NCI-H748 (cell line): ENCODE measurements at regions not wholly inside any gene's neighbourhood (a gene's known extent, or its start where the extent isn't known, plus 50 kb on each side); places are given as distances from the start of the nearest gene placed in this dataset.
A peak's percentile ranks its signal among the peaks of the same experiment; 100 is the strongest.

Experiments used
- DNase-seq: peaks from one replicate; lab custom pipeline; 2025; ENCODE audit not compliant: unreplicated experiment; lab: John Stamatoyannopoulos, UW

DNA sequence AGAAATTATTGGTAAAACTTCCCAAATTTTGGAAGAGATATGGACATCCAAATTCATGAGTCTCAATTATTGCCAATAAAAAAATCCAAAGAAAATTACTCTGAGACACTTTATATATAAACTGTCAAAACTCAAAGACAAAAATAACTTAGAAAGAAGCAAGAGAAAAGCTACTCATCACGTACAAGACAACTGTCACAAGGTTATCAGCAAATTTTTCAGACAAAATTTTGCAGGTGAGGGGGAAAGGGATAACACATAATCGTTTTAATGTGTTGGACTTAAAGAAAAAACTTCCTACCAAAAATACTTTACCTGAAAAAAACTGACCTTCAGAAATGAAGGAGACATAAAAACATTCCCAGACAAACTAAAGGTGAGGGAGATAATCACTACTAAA, 272.5 kb downstream of the THBS2 start:
- no peak for DNase-seq

DNA sequence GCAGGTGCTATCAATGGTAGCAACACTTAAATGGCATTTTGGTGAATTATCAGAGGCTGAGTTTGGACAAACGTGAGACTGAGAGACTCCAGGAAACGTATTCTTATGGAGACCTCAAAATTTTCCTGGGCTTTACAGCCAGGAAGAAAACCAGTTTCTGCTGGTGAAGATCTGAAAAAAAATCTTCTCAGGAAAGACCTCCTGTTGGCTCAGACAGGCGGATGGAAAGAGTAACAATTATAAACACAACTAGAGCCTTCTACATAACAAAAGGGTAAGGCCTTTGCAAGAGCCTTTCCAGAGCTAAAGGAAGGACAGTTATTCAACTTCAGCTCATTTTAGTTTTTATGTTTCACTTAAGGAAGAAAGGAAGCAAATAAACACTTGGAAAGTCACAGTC, 274.4 kb downstream of the THBS2 start:
- no peak for DNase-seq

DNA sequence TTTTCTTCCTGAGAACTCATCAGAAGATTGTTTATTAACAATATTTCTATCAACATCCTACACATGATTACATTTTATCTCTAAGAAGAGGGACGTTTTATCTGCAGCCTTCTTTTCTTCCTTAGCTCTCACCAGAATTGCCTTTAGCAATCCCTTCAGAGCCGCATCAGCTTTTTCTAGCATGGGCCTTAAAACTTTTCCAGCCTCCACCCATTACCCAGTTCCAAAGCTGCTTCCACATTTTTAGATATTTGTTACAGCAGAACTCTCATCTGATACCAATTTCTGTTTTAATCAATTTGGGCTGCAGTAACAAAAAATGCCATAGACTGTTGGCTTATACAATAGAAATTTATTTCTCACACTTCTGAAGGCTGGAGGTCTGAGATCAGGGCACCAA, 281.5 kb downstream of the THBS2 start:
- no peak for DNase-seq

DNA sequence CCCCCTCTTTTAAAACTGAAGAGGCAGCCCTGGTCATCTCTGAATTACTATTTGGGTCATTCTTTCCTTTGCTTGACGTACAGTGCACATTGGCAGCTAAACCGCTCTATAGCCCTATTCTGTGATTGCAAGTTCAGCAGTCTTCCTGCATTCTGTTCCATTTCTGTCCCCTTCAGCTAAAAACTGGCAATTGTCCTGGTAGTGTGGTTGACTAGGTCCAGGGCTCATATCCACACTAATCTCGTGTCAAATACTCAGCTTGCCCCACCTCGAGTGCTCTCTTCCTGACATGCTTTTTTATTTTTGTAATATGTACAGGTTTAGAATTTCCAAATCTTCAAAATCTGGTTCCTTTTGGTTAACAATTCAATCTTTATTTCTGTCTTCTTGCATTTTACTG, 282.1 kb downstream of the THBS2 start:
- DNase-seq = no peak

DNA sequence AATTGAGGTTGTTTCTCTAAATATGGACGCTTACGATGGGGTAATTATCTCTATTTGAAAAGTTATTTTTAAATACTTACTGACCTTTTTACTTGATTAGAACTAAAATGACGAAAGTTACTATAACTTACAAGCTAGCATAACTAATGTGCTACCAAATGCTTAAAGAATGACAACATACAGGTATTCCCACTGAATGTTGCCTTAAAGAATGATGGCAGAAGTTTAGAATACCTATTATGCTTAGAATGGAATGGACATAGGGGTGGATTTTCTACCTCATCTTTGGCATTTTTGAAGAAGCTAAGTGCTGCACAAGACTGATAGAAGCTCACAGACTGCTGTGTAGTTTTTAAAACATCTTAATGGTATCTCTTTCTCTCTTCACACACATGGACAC, 284.8 kb downstream of the THBS2 start:
- no peak for DNase-seq

DNA sequence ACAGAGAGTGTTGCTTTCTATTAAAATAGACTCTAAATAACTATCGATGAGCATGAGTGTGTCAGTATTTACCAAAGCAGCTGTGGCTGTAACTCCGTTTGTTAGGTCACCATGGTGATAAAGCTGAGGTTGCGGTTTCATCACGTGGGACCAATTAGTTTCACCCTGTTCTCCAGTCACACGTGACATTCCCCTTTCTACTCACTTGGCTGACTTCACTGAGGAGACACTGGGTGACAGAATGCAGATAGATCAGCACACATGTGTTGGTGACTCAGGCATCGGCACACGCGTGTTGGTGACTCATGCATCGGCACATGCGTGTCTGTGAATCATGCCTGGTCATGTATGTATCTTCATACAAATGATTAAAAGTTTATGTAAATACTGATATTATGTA, 285.4 kb downstream of the THBS2 start:
- DNase-seq = peak; percentile 94

DNA sequence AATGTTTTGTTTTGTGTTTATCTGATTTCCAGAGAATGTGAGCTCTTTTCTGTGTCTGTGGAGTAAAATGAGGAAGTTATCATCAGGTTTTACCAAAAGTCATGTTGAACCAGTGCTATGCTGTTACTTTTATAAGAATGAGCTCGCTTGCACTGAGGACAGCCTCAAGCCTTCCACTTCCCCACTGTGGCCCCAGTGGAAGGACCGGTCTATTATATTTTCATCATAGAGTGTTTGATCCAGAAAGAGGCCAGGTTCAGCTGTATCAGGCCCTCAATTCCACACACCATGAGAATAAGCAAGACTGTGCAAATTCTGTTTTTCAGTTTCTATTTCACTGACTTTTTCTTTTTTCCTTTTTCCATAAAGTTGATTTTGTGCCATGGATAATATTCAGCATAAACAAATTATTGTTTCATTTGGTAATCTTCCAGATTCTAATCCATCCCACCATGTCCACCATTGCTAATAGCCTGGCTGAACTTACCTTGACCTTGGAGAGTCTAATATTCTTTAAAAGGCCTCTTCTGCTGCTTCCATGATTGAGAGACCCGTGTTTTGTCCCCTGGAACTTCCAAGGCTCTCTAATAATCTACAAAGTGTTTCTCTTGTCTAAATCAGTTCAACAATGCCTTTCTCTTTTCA, 286.2 kb downstream of the THBS2 start:
- no peak for DNase-seq

DNA sequence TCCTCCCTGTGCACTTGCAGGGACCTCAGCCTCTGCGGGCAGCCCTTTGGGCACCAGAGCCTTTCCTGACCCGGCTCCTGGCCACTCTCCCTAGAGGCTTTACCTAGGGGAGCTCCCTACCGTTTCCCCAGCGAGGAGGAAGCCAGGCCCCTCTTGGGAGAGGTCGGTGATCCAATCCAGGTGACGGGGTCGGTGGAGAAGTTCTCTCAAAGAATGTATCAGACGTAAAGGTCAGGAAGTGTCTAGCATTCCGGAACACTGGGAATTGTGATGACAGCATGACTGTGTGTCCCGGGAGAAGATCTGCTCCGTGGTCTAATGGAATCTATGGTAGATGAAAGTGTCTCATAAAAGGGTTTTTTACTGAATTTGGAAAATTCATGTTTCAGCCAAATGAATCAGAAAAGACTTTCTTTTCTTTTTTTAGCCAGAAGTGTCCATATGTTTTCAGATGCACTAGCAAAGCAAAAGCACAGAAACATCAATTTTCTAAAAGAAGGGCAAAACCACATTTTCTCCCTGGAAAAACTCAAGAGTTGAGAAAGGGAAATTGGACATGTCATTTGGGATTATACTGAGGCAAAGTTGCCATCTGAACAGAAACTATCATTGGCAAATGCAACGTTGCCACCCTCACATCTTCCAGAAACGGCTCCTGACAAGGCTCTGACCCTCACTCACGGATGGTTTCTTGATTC, 289.4 kb downstream of the THBS2 start:
- no peak for DNase-seq

DNA sequence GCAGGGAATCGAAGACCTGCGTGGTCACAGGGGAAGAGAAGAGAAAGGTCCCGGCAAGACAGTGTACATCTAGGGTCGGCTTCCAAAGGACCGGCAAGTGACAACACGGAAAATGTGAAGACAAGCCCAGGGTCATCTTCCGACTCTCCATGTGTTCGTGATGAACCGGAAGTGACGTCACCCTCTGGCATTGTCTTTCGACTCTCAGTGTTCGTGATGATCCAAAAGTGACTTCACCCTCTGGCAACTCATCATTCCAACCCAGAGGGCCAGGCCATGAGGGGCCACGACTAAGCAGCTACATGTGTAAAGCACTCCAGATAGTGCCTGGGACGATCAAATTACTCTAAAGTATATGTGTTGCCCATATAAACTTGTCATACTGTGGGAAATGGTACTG, 290.8 kb downstream of the THBS2 start:
- no peak for DNase-seq

DNA sequence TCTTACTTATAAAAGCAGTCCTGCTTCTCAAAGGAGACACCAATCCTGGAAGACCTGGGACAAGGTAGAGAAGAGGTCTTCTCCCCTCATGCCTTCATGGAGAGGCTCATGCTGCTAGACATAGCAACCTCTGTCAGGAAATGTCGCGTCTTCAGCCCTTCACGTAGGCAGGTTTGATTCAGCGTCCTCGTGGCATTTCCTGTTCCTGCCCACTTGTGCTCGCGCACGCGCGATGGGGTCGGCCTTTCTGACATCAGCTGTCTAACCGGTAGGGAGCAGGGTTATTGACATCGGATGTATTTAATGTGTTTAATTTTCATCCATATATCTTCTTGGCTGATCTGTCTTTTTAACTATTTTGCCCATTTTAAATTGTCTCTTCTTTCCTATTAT, 292.4 kb downstream of the THBS2 start:
- no peak for DNase-seq

DNA sequence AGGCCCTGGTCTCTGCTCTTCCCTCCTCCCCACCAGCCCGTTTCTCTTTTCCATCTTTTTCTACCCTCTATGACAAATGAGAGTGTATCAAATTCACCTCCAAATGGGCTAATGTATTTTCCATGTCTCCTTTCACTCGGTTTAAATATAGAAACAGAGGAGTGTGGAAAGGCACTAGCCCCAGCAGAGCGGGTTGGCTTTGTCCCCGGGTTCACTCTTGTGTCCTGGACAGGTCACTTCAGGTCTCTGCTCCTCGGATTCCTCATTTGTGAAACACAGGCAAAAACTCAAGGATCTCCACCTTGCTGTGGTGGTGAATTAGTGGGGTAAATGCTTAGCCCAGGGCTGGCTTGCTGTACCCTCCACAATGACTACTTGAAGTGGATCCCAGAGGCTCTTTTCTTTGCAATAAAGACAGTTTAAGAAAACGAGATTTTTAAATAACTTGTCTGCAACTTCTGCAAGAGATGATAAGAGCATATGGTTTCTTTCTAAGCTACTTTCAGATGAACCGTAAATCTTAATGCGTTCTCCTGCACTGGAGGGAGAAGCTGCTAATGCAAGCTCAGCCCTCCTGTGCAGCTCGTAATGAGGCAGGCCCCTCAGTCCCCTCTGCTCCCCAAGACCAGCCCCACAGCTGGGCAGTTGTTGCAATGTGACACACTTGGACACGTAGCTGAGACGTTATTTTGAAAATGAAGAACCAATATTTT, 292.9 kb downstream of the THBS2 start:
- no peak for DNase-seq

DNA sequence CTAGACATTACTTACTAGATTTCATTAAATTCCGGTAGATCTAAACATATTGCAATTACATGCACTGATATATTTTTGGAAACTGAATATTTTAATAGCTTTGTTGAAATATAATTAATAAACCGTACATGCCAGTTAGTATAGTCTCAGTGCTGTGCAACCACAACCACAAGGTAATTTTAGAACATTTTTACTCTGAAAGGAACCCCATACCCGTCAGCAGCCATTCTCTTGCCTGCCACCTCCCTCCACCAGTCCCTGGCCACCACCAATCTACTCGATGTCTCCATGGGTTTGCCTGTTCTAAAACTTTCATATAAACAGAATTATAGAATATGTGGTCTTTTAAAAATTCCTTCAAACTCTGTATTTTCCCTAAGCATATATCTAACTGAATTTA, 293.9 kb downstream of the THBS2 start:
- DNase-seq = no peak

DNA sequence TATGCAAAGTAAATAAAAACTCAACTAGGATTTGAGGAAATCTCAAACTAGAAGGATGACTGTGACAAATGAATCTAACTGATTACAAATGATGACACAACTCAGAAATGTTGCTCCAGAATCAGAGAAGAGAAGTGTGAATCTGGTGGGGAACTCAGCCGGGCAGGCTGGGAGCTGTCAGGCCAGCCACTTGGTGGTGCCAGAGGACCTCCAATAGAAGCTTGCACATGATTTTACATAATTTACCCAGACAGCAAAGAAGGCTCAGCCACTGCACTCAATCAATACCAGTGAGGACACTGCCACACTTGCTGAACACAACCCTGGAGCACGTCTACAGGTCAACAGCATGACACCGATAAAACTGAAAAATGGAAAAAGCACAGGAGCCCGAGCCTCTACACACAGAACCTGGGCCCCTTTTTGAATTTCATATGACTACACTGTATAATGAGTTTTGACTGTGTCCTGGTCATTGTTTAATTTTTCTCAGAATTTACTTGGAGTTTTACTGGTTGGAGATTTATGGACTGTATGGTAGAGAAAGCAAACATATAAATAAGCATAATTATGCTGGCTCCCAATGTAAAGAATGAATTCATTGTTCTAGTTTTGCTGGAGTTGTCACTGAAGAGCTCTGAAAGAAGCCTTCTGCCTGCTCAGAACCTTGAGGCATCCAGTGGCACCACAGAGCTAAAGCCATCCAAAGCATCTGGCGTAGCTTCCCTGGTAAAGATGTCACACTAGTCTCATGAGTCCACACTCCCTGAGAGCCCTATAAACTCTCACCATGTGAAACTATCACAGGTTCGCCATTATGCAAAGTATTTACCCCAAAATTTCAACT, 296.5 kb downstream of the THBS2 start:
- DNase-seq = peak; percentile 90

DNA sequence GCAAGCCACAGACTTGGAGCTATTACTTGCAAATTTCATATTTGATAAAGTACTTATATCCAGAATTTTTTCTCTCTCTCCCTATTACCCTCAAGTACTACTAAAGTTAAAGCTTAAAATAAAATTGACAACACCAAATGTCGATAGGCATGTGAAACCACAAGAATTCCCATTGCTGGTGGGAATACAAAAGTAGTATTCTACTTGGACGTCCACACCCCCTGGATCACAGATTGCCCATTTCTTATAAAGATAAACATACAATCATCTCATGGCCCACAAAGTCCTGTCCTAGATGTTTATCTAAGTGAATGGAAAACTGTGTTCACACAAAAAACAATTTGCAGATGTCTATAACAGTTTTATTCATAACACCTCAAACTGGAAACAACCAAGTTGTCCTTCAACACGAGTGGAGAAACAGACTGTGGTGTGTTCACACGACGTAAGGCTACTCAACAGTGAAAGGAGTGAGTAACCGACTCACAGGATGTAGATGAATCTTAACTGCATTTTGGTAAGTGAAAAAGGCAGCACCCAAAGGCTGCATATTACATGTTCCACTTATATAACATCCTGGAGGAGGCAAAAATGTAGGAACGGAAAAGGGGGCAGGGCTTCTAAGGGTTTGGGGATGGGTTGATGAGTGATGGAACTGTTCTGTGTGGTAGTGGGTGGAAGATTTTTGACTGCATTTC, 297.4 kb downstream of the THBS2 start:
- DNase-seq = no peak

DNA sequence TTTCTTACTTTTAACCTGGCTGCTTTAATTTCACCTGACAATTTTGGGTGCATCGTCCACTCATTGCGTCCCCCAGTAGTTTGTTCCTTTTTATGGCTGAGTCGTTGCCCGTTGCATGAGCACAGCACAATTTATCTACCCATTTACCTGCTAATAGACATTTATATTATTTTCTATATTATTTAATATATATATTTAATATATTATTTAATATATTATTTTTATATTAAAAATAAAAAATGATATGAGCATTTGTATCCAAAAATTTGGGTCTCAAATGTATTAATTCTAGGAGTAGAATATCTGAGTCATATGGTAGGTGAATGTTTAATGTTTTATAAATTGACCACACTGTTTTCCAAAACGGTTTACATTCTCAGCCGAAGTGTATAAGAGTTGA, 300.2 kb downstream of the THBS2 start:
- no peak for DNase-seq

DNA sequence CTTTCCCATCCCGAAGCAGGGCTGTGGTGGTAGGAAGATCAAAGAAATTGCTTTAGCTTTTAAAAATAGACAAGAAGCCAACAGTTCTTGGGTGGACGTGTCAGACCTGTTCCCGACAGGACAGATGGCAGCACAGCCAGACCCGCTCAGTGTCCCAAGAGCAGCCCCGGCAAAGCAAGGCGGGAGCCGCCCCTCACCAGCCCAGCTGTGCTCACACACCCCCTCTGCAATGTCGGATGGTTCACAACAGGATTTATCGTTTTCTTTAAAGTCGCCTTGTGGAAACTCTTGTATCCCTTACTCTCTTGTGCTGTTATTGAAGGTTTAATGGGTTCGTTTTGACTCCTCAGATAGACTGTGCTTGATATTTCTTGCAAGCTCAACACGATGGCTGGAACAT, 302.4 kb downstream of the THBS2 start:
- no peak for DNase-seq

DNA sequence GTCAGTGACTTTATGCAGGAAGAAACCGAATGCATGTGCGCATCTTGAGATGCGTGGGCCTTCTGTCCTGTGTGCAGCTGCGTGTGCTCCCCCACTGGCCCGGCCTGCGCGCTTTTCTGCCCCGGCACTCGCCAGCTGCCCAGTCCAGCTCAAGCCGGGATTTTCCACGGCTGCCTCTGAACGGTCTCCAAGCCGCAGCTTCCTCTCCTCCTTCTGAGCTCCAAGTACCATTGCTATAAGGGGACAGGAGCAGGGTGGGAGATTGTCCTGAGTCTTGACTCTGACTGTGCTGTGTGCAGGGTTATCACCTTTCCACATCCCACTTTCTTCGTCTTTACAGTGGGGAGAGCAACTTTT, 302.8 kb downstream of the THBS2 start:
- no peak for DNase-seq

DNA sequence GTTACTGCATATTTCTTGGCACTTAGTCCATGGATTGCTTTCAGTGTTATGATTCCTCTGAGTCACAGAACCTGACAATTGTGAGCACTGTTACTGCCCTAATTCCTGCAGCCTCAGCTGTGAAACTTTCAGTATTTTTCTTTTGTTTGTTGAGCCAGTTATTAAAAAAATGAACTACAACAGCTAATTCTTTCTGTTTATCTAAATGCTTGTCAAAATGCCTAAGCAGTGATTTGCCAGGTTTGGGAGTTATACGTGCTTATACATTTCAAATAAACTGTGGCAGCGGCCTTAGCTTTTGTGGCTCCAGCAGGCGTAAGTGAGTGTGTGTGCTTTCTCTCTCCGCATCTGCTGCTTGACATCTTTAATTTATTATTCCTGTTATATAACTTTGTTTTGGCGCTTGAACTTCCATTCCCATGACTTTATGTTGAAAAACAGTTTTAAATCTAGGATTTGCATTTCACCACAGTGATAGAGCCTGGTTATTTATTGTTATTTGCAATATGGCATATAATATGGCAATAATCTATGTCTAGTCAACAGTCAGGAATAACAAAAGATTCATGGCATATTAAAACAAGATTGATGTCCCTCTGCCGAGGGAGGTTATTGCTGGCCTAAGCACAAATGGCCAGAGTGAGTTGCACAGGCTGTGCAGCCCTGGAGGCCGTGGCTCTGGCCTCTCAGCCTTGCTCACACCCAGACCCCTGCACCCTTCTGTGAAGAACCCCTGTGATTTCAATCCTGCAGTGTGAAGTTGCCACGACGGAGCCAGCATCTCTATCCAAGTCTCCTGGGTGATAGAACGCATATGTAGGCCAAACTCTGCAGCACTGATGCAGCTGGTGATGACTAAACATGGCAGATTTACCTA, 303.4 kb downstream of the THBS2 start:
- DNase-seq = no peak

DNA sequence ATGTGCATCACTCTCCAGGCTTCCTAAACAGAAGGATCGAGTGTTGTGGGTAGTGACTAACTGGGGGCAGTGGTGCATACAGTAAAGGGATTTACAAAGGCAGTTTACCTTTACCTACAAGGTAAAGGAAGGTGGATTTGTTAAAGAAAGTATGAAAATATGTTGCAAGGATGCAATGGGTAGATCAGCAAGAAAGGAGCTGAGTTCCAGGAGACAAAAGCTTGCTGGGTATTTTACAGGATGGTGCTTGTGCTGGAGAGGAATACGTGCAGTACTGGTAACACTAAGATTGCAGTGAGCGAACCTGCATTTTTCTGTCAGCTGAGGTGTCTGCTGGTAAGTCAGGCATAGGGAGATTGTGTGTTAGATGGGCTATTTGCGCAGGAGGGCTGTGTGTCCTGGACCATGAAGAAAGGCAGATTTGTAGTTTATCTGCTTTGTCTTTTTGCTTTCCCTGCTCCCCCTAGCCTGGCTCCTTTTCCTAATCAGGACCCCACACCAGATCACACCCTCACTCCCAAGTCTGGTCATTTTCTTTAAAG, 304.6 kb downstream of the THBS2 start:
- DNase-seq = no peak

DNA sequence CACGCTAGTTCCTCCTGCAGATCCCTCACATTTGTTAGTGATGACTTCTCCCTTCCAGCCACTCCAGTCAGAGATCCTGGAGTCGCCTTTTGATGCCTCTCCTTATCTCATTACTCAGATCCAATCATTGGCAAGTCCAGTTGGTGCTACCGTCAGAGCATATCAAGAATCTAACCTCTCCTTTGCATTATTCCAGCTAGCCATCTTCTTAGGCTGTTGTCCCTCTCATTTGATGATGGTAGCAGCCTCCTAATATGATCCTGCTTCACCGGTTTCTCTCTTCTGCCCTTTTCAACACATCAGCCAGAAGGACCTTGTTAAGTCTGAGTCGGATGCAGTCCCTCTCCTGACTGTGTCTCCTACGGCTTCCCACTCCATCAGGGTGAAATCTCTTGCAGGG, 305.6 kb downstream of the THBS2 start:
- no peak for DNase-seq
